NCI-H345 treated with DMSO at 0.1 percent for 48 hours (cell line): ENCODE measurements at regions not wholly inside any gene's neighbourhood (a gene's known extent, or its start where the extent isn't known, plus 50 kb on each side); places are given as distances from the start of the nearest gene placed in this dataset.

Experiments
- DNase-seq: peaks from one replicate; lab custom pipeline; 2025; ENCODE audit not compliant: unreplicated experiment; lab: John Stamatoyannopoulos, UW

GRCh38 chr17:79478841-79479240 is 132.0 kb downstream of the RBFOX3 start:
- no peak for DNase-seq

- DNase-seq = peak; percentile 8
Observed at GRCh38 chr17:79478051-79478461, 132.8 kb downstream of the RBFOX3 start.

- no peak for DNase-seq
Observed at GRCh38 chr17:79476074-79476652, 134.7 kb downstream of the RBFOX3 start.

- DNase-seq = no peak
Observed at GRCh38 chr17:79473876-79474440, 136.9 kb downstream of the RBFOX3 start.

- DNase-seq = no peak
Observed at GRCh38 chr17:79473111-79473875, 137.6 kb downstream of the RBFOX3 start.

- DNase-seq = no peak
Observed at GRCh38 chr17:79470754-79471153, 140.1 kb downstream of the RBFOX3 start.

- no peak for DNase-seq
Observed at GRCh38 chr17:79469646-79470045, 141.2 kb downstream of the RBFOX3 start.

GRCh38 chr17:79468183-79468944 is 142.5 kb downstream of the RBFOX3 start:
- DNase-seq = no peak

GRCh38 chr17:79466562-79467350 is 144.1 kb downstream of the RBFOX3 start:
- no peak for DNase-seq

GRCh38 chr17:79465681-79466025 is 145.2 kb downstream of the RBFOX3 start:
- DNase-seq = no peak

GRCh38 chr17:79465011-79465680 is 145.7 kb downstream of the RBFOX3 start:
- no peak for DNase-seq

- DNase-seq = no peak
Observed at GRCh38 chr17:79464318-79465010, 146.4 kb downstream of the RBFOX3 start.

- DNase-seq = no peak
Observed at GRCh38 chr17:79463421-79464317, 147.2 kb downstream of the RBFOX3 start.

GRCh38 chr17:79461041-79461440 is 149.8 kb downstream of the RBFOX3 start:
- DNase-seq = no peak

- DNase-seq = no peak
Observed at GRCh38 chr17:79459846-79460245, 151.0 kb downstream of the RBFOX3 start.

- DNase-seq = no peak
Observed at GRCh38 chr17:79459003-79459655, 151.7 kb downstream of the RBFOX3 start.

GRCh38 chr17:79458356-79458755 is 152.5 kb downstream of the RBFOX3 start:
- no peak for DNase-seq

- no peak for DNase-seq
Observed at GRCh38 chr17:79457889-79458288, 153.0 kb downstream of the RBFOX3 start.
